ENCODE measurements at regions not wholly inside any gene's neighbourhood (a gene's known extent, or its start where the extent isn't known, plus 50 kb on each side); places are given as distances from the start of the nearest gene placed in this dataset.
"Not testable (repeated sequence)": the region's sequence is repeated elsewhere in the genome, so short reads cannot be mapped to it uniquely, and the experiment has no call there.

- DNase-seq, result not testable (repeated sequence)
These were observed 106.0 kb downstream of the BUD13 start for GRCh38 chr11:116666673-116667249.

DNA sequence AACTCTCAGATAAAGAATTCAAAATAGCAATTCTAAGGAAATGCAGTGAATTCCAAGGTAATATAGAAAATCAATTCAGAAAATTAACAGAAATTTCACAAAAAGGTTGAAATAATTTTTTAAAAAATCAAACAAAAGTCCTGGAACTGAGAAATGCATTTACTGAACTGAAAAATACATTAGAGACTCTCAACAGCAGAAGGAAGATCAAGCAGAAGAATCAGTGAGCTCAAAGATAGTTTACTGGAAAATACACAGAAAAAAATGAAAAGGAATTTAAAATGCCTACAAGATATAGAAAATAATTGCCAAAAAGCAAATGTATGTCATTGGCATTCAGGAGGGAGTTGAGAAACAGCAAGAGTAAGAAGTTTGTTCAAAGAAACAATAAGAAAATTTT is 107.3 kb downstream of the BUD13 start:
- DNase-seq, result no peak

DNA sequence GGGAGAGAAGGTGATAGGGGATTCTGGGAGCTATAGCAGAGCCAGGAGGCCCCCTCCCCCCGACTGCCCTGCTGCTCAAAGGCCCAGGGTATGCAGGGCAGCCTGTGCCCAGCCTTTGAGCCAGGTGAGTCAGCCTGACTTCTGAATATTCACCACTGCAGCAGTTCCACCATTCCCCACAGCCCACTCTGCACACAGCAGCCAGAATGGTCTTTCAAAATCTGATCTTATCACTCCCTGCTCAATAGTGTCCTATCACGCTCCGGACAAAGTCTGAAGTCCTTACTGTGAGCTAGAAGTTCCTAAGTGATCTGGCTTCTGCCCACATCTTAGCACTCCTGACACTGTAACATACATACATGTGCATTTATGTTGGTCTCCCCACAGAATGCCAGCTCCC is 111.7 kb downstream of the BUD13 start:
- DNase-seq, result no peak

DNA sequence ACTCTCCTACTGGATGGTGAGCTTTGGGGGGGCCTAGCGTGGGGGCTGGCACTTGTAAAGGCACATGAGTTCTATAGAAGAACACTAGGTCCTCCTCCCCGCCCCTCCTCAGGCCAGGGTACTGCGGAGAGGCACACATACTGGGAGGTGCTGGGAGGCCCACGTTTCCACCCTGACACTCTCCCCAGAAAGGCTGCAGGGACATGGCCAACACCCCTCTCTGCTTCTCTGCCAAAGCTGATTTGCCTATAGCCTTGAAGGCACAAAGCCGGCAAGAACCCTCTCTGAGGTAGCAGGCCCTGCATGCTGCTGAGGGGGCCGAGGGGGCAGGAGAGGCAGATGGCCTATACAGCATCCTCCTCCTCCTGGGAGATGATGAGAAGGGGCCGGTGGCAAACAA is 112.8 kb downstream of the BUD13 start:
- no peak for DNase-seq

DNA sequence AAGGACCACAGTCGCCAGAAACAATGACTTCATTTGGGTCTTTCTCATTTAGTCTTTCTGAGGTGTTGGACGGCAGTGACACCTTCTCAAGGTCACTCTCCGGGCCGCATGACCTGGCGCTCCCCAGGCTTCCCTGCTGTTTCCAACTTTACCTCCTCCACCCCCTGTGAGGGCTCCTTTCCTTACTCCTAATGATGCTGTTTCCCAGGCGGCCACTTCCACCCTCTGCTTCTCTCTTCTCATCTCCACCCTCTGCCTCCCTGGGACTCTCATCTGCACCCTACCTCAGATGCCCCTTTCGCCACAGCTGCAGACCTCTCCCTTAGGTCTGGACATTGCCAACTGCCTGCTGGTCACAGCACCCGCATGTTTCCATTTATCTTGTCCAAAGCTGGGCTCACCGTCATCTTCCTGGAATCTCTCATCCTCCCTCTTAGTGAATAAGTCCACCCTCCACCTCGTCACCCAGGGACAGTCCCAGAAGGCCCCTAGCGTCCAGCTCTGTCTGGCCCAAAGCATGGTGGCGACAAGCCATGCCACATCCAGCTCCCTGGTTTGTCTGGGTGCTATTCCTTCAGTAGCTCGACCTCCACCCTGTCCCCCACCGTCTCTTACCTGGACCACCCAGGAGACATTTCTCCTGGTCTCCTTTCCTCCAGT is 113.8 kb downstream of the BUD13 start:
- DNase-seq, result no peak

GRCh38 chr11:116657842-116658825 is 114.7 kb downstream of the BUD13 start:
- DNase-seq, result no peak

- no peak for DNase-seq
These were observed 116.8 kb downstream of the BUD13 start for GRCh38 chr11:116656011-116656410.

DNA sequence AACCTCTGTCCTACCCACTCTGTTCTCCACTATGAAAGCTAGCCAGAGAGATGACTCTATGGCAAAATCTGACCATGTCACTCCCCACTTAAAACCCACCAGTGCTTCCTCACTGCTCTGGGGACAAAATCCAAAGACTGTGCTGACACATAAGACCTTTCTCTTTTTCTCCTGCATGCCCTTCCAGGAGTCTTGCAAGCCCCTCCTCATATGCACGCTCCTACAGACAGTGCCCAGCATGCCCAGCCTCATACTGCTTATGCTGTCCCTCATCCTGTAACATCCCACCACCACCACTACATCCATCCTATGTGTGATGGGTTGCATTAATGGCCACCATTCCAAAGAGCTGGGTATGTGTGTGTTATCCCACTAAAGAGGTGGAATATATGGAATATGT is 118.3 kb downstream of the BUD13 start:
- no peak for DNase-seq

GRCh38 chr11:116653206-116653605 is 119.6 kb downstream of the BUD13 start:
- DNase-seq, result no peak

GRCh38 chr11:116651737-116652237 is 121.0 kb downstream of the BUD13 start:
- no peak for DNase-seq

DNA sequence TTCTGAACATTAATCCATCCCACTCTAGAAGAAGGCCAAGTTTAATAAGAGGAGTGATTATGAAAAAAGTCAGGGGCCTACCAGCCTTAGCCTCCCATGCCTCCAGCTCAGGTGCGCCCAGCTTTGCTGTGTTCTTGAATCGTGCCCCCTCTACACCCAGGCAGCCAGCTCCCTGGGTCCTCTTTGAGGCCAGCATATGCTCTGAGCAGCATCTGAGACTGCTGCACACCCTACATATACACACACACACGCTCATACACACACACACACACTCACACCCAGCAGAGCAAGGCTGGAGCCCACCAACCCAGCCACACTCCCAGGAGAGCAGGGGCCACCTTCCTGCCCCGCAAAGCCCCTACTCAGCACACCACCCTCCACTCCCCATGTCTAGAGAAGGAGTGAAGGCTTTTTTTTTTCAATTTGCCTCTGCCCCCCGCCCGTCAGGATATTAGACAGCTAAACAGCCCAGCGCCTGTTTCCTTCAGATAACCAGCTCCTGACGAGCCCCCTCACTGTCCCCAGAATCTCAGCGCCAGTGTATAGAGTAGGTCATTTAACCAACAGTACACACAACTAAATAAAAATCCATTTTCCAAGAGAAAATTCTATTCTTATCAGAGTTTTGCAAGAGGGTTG is 121.6 kb downstream of the BUD13 start:
- DNase-seq, result no peak

- no peak for DNase-seq
These were observed 122.7 kb downstream of the BUD13 start for GRCh38 chr11:116650052-116650451.

- no peak for DNase-seq
These were observed 123.5 kb downstream of the BUD13 start for GRCh38 chr11:116649268-116649667.

DNA sequence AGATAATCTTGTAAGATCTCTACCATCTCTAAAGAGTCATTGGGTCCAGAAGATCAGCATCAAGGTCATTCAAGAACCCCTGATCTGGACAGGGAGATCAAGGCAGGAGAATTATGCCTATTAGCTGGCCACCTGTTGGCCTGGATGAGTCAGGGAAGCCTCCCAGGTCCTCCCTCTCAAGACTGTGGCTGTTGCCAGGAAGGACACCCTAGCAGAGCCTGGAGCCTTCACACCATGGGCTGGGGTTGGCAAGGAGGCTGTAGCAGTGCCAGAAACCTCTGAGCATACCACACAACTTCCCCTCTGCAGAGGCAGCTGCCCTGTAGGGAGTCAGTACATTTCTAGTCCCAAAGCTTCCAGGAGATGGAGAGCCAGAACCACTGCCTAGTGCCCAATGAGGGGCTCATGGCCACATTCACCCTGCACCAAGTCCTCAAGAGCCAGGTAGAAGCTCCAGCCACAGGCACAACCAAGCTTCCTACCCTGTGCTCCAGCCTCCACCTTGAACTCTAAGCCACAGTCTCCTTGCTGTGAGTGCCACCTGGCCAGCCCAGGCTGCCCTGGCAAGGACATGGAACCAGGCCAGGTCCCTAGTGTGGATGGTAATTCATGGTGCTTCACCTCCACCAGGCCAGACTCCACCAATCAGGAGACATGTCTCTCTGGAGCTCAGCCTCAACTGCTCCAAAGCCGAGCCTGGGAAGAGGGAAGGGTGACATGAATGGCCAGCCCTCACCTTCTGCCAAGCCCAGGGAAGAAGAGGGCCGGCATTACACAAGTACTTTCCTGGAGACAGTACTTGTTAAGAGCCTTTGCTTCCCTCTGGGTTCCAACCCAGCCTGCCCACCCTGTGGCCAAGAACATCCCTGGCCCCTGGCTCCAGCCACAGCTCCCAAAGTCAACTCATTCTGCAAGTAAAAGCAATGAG is 124.3 kb downstream of the BUD13 start:
- DNase-seq, result no peak

DNA sequence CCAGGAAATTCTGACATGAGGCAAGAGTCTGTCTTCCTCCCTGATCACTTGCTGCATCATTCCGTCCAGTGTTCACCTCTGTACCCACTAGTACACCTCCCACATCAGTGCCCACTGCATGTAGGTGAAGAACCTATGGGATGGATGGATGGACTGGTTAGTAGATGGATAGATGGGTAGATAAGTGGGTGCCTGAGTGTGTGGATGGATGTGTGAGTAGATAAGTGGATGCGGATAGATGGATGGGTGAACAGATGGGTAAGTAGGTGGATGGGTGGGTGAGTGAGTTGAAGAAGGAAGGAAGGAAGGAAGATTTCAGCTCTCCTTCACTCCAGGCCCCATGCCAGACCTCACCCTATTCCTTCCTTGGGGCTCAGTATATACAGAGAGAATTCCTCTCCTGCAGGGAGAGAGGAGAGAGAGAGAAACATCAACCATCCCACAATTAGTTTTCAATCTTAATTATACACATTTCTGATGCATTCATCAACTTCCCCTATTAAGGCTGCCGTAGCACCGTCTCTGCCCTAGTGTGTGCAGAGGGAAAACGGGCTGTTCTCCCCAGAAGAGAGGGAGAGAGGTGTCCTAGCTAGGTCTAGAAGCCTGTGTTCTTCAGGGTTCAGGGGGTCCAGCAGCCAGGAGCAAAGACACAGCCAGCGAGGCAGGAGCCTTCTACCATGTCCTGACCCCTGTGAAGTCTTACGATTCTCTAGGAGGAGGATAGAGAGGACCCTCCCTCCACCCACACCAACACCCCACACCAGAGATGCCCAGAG is 125.3 kb downstream of the BUD13 start:
- no peak for DNase-seq

- DNase-seq, result no peak
These were observed 126.6 kb downstream of the BUD13 start for GRCh38 chr11:116646191-116646590.

DNA sequence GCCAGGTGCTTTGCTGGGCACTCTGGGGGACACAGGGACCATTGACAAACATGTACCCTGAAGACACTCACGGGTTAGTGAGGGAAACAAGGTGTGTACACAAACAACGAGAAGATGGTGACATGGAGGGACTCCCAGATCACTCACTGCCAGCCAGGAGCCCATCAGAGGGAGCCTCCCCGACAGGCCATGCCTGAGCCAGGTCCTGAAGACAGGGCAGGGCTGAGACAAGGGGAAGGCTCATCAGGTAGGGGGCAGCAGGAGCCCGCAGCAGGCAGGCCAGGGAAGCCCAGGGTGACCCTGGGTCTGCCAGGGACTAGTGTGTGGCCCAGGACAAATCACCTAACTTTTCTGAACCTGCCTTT is 127.9 kb downstream of the BUD13 start:
- no peak for DNase-seq

DNA sequence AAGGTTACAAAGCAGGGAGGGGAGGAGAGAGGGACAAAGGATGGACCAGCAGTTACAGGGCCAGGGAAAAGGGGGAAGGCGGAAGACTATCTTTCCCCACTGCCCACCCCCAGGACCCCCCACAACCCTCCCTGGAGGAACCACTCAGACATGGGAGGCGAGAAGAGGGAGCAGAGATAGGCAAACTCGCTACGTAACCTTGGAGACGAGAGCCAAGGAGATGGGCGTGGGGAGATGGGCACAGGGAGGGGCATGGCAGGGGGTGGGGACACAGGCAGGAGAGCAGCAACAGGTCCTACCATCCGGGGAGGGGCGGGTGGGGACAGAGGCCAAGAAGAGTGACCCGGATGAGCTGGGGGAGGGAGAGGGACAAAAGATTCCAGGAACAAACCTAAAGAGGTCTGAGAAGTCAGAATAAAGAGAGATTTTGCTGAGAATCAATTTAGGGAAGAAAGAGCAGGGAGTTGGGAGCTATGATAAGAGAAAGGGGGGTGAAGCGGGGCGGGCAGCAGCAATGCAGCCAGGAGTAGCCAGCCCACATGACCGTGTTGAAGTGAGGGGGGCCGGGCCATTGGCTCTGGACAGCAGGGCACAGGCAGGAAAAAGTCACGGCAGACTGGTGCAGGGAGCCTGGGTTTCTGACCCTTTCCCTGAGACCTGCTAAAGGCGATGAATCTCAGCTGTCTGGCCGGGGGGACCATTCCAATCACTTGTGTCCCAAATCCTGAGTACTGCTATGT is 128.4 kb downstream of the BUD13 start:
- no peak for DNase-seq

DNA sequence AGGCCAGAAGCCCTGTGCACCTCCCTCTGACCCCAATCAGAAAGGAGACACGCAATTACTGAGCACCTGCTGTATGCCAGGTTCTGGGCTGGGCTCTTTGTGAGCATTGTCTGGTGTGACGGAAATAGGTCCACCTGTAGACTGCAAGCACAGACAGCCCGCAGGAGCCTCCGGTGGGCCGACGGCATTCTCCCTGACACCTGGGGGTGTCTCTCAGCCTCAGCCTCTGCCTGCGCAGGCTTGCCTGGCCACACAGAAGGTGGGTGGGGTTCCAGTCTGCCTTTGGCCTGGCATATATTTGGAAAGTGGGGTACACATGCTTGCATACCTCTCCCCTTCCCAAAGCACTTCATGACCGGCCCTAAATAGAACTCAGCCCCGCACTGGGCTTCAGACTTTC is 129.3 kb downstream of the BUD13 start:
- no peak for DNase-seq

GRCh38 chr11:116642902-116643301 is 129.9 kb downstream of the BUD13 start:
- DNase-seq, result no peak

DNA sequence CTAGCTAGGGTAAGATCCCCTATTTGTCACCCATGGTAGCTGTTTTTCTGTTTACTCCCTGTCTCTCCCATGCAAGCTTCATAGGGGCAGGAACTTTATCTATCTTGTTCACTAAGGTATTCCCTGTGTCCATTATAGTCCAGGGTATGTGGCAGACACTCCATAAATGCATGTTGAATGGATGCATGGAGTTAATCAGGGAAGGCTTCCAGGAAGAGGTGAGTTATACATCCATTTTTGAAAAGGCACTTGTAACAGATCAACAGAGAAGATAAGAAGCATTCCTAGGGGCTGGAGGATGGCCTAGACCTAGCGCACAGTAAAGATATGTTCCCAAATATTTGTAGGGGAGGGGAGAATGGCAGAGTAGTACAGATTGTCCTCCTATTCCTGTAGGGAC is 130.3 kb downstream of the BUD13 start:
- DNase-seq, result no peak

All from HCEC 1CT (cell line).